Esophagus mucosa (tissue), 1 donor: ENCODE measurements at regions not wholly inside any gene's neighbourhood (a gene's known extent, or its start where the extent isn't known, plus 50 kb on each side); places are given as distances from the start of the nearest gene placed in this dataset.

Experiments
- ATAC-seq: fragments of 200-7000 bp; cut with Tn5 transposase; one replicate; pipeline ENCODE4 v1.9.1; 2020
- donor health status: DM: yes; HTN: yes; CAD: no.

GRCh38 chr3:150161011-150161410 lies 190.3 kb upstream of the PFN2 start:
- no peak for ATAC-seq

GRCh38 chr3:150158943-150159625 lies 188.4 kb upstream of the PFN2 start:
- no peak for ATAC-seq

GRCh38 chr3:150152567-150152966 lies 181.9 kb upstream of the PFN2 start:
- ATAC-seq: no peak

GRCh38 chr3:150150633-150151032 lies 179.9 kb upstream of the PFN2 start:
- ATAC-seq: no peak

- ATAC-seq: peak; percentile 80
Measured at GRCh38 chr3:150149651-150150051, 179.0 kb upstream of the PFN2 start.

- no peak for ATAC-seq
Measured at GRCh38 chr3:150148227-150148626, 177.5 kb upstream of the PFN2 start.

- ATAC-seq: no peak
Measured at GRCh38 chr3:150147776-150148175, 177.1 kb upstream of the PFN2 start.

GRCh38 chr3:150146991-150147761 lies 176.5 kb upstream of the PFN2 start:
- ATAC-seq: no peak

GRCh38 chr3:150145659-150146058 lies 175.0 kb upstream of the PFN2 start:
- no peak for ATAC-seq

GRCh38 chr3:150144191-150144708 lies 173.6 kb upstream of the PFN2 start:
- ATAC-seq: no peak

GRCh38 chr3:150142936-150143335 lies 172.2 kb upstream of the PFN2 start:
- ATAC-seq: no peak

- ATAC-seq: no peak
Measured at GRCh38 chr3:150141790-150142326, 171.2 kb upstream of the PFN2 start.

- ATAC-seq: no peak
Measured at GRCh38 chr3:150140614-150141321, 170.1 kb upstream of the PFN2 start.

GRCh38 chr3:150138824-150139223 lies 168.1 kb upstream of the PFN2 start:
- no peak for ATAC-seq

- no peak for ATAC-seq
Measured at GRCh38 chr3:150136242-150136641, 165.5 kb upstream of the PFN2 start.

- ATAC-seq: no peak
Measured at GRCh38 chr3:150135287-150135721, 164.6 kb upstream of the PFN2 start.

- no peak for ATAC-seq
Measured at GRCh38 chr3:150133293-150133692, 162.6 kb upstream of the PFN2 start.

- ATAC-seq: no peak
Measured at GRCh38 chr3:150132101-150132749, 161.5 kb upstream of the PFN2 start.

GRCh38 chr3:150131663-150132062 lies 161.0 kb upstream of the PFN2 start:
- no peak for ATAC-seq

- ATAC-seq: no peak
Measured at GRCh38 chr3:150130404-150131100, 159.9 kb upstream of the PFN2 start.

- no peak for ATAC-seq
Measured at GRCh38 chr3:150129166-150129565, 158.5 kb upstream of the PFN2 start.

GRCh38 chr3:150128126-150128525 lies 157.4 kb upstream of the PFN2 start:
- no peak for ATAC-seq
